ENCODE measurements at regions not wholly inside any gene's neighbourhood (a gene's known extent, or its start where the extent isn't known, plus 50 kb on each side); places are given as distances from the start of the nearest gene placed in this dataset.

- DNase-seq = no peak
These were observed 804.5 kb upstream of the POU3F3 start for GRCh38 chr2:104049438-104049837.

DNA sequence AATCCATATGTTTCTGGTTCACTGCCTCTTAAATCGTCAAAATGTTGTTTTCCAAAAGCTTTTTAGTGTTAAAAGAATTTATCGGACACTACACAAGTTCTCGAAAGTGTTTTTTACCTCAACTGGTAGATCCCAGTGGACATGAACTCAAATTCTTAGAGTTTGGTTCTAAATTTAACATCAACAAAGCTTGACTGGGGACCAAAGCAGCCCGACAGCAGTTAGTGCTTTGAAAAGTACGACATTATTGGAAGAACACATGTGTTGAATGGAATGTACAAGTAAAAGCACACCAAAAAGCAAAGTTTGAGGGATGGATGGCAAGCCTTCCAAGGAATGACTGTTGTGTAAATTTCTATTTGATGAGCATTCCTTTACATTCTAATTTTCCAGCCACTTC lies 803.9 kb upstream of the POU3F3 start:
- no peak for DNase-seq

DNA sequence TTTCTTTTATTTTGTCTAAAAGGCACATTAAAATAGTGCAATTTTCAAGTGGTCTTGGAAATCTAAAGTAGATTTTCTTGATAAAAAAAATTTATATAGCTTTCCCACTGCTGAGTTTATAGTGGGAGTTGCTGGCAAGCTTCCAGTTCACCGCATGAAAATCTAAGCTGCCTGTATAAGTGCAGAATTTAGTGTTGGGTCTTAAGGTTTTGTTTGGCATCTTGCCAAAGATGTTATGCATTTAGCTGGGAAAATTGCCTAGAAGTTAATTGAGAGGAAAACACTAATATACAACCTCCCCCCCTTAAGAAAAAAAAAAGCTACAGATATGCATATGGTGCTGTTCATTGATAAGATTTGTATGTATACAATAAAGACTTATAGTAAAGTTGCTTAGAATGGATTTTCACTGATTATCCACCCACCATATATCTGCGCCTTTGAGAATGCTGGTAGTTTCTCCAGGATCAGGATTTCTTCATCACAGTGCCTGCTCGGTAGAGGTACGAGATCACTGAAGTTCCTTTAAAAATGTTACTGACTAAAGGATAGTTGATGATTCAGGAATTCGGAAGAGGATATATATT lies 803.2 kb upstream of the POU3F3 start:
- DNase-seq = peak; percentile 67

- DNase-seq = no peak
These were observed 802.1 kb upstream of the POU3F3 start for GRCh38 chr2:104051766-104052165.

DNA sequence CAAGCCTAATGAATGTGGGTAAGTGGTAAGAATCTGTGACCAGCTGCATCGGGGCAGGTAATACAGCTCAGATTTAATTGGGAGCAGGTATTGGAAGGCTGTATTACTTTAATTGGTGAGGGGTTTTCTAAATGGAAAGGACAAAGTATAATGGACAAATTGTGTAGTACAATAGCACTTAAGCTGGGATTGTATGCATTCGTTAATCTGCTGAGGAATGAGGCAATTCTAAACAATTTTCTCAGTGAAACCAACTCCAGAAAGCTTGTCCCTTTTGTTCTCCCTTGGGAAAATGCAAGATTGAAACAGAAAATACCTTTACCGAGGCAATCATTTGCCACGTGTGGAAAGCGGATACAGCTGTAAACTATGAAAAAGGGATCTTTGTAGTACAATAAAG lies 801.6 kb upstream of the POU3F3 start:
- DNase-seq = no peak

DNA sequence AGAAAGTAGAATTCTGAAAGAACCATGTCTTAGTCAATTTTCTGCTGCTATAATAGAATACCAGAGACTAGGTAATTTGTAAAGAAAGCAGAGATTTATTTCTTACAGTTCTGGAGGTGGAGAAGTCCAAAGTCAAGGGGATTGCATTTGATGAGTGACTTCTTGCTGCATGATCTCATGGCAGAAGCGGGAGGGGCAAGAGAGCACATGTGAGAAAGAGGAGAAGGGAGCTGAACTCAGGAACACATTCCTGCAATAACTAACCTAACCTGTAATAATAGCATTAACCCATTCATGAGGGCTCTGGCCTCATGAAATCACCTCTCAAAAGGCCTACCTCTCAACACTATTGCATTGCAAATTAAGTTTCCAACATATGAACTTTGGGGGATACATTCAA lies 797.5 kb upstream of the POU3F3 start:
- DNase-seq = no peak

- DNase-seq = no peak
These were observed 785.2 kb upstream of the POU3F3 start for GRCh38 chr2:104068665-104069064.

DNA sequence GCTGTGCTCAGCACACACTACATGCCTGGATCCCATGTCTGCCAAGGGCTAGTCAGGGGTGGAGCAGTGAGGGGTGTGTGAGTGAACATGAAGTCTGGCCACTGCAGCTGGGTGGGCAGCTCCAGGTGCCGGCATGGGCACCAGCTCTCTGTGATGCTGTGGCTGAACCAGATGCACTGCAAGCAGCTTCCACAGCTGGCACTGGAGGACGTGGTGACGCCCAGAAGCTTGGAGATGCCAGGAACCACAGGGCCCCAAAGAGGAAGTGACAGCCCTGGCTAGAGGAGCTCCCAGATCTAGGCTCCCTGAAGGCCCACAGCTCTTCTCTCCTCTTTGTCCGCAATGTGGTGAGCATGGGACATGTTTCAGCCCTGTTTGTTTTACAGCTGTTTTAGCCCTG lies 776.3 kb upstream of the POU3F3 start:
- no peak for DNase-seq

- no peak for DNase-seq
These were observed 775.3 kb upstream of the POU3F3 start for GRCh38 chr2:104078431-104079157.

- no peak for DNase-seq
These were observed 765.2 kb upstream of the POU3F3 start for GRCh38 chr2:104088745-104089144.

GRCh38 chr2:104090407-104090806 lies 763.5 kb upstream of the POU3F3 start:
- no peak for DNase-seq

GRCh38 chr2:104091894-104092293 lies 762.0 kb upstream of the POU3F3 start:
- no peak for DNase-seq

- no peak for DNase-seq
These were observed 761.0 kb upstream of the POU3F3 start for GRCh38 chr2:104092886-104093285.

GRCh38 chr2:104102615-104103014 lies 751.3 kb upstream of the POU3F3 start:
- no peak for DNase-seq

- no peak for DNase-seq
These were observed 744.6 kb upstream of the POU3F3 start for GRCh38 chr2:104109356-104109755.

GRCh38 chr2:104118889-104119288 lies 735.0 kb upstream of the POU3F3 start:
- DNase-seq = no peak

DNA sequence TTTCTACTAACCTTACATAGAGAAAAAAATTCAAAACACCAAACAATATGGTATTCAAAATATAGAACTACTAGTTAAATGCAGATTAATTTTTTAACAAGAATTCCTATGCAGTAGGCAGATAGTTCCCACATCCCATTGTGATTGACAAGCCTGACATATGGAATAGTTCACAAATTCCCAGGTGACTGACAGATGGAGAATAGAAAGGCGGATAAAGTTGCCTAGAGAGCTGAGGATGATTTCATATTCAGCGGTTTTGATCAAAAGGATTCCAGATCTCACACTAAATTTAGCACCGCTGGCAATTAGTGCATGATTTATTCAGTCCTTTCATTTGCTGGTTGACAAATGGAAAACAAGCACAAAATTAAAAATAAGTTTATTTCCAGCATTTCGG lies 733.7 kb upstream of the POU3F3 start:
- no peak for DNase-seq

DNA sequence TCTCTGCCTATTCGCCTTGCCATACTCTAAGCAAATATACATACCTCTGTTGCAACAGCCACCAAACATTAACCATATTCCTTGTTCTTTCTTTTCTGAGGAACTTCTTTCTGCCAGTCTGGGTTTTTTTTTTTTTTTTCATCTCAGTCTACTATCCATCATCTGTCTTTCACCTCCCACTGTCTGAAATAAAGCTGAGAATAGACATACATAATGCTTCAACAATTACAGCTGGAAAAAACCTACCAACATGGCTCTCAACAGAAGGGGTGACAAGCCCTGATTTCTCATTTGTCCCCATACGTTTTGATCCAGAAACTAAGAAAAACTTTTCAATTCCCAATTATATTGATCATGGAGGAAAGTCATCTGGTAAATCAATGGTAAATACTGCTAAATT lies 728.8 kb upstream of the POU3F3 start:
- DNase-seq = no peak

GRCh38 chr2:104127049-104127770 lies 726.7 kb upstream of the POU3F3 start:
- no peak for DNase-seq

- no peak for DNase-seq
These were observed 713.6 kb upstream of the POU3F3 start for GRCh38 chr2:104140361-104140760.

- no peak for DNase-seq
These were observed 695.7 kb upstream of the POU3F3 start for GRCh38 chr2:104158191-104158590.

- no peak for DNase-seq
These were observed 690.2 kb upstream of the POU3F3 start for GRCh38 chr2:104163611-104164130.

GRCh38 chr2:104164721-104165252 lies 689.1 kb upstream of the POU3F3 start:
- DNase-seq = no peak

DNA sequence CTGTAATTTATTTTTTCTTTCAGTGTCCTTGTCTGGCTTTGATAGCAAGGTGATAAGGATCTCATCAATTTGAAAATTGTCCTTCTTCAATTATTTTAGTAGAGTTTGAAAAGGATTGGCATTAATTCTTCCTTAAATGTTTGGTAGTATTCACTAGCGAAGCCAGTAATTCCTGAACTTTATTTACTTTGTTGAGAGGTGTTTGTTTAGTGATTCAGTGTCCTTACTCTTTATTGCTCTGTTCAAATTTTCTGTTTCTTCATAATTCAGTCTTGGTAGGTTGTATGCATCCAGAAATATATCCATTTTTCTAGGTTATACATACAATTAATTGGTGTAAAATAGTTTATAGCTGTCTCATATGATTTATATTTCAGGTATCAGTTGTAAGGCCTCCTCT lies 676.7 kb upstream of the POU3F3 start:
- DNase-seq = no peak

Data from NCI-H446 treated with DMSO at 0.1 percent for 48 hours (cell line).